H1 (cell line): ENCODE measurements at regions not wholly inside any gene's neighbourhood (a gene's known extent, or its start where the extent isn't known, plus 50 kb on each side); places are given as distances from the start of the nearest gene placed in this dataset.

Experiments used
- CTCF ChIA-PET: fragments of 300-600 bp; sonication (Branson Sonifier 250); formaldehyde crosslinking; loops from one replicate; lab custom pipeline; 2021; ENCODE audit not compliant: partially characterized antibody; lab: Charles Lee
- POLR2A ChIA-PET: fragments of 300-600 bp; sonication (Branson Sonifier 250); formaldehyde crosslinking; loops from one replicate; lab custom pipeline; 2021; ENCODE audit warnings: inconsistent platforms; ENCODE audit not compliant: partially characterized antibody; lab: Charles Lee
- DNase-seq, 2 experiments: peaks; one replicate each; pipeline versions ENCODE4 v3.0.0 to v3.0.0-alpha.2; 2010 to 2022; ENCODE audit warnings: low spot score in 2 of 2, low read depth in 1 of 2, mixed read lengths in 1 of 2
- FAIRE-seq: peaks from 2 replicates; lab custom pipeline; 2011; peaks lifted over from hg19 to GRCh38; lab: Jason Lieb, UNC
- H2AFZ ChIP-seq: 2 replicates; pipeline ENCODE4 v1.8.1; 2012; ENCODE audit warnings: low read length, inconsistent platforms
- H2AK5ac ChIP-seq: 2 replicates; pipeline ENCODE4 v1.6.1; 2013; ENCODE audit warnings: low read depth, low read length
- H2BK120ac ChIP-seq: replicated peaks from 2 replicates; pipeline ENCODE3; 2013; ENCODE audit warnings: low read depth, low read length, inconsistent platforms
- H2BK12ac ChIP-seq: 2 replicates; pipeline ENCODE4 v1.6.1; 2013; ENCODE audit warnings: low read depth, low read length
- H2BK15ac ChIP-seq: 2 replicates; pipeline ENCODE4 v1.6.1; 2013; ENCODE audit warnings: low read length
- H2BK20ac ChIP-seq: 2 replicates; pipeline ENCODE4 v1.6.1; 2013; ENCODE audit warnings: low read length
- H2BK5ac ChIP-seq: 2 replicates; pipeline ENCODE4 v1.6.1; 2013; ENCODE audit warnings: low read depth, low read length
- H3K14ac ChIP-seq: 2 replicates; pipeline ENCODE4 v1.6.1; 2013; ENCODE audit warnings: inconsistent platforms; ENCODE audit not compliant: insufficient read length
- H3K18ac ChIP-seq: 2 replicates; pipeline ENCODE4 v1.6.1; 2013; ENCODE audit warnings: low read length; ENCODE audit errors: extremely low read depth
- H3K23ac ChIP-seq: 2 replicates; pipeline ENCODE4 v1.6.1; 2013; ENCODE audit warnings: inconsistent platforms; ENCODE audit not compliant: insufficient read length
- H3K23me2 ChIP-seq: 2 replicates; pipeline ENCODE4 v1.6.1; 2013; ENCODE audit warnings: low read depth, low read length
- H3K27ac ChIP-seq: 2 replicates; pipeline ENCODE4 v1.6.1; 2011; ENCODE audit warnings: low read depth, low read length, inconsistent platforms
- H3K27me3 ChIP-seq, 4 experiments: replicated peaks in 1 of 4; 1 replicate in 1 of 4; 2 replicates in 3 of 4; pipeline versions ENCODE4 v1.6.1 to v1.8.1; 2011 to 2013; ENCODE audit warnings: low read length in 3 of 4, mild to moderate bottlenecking in 3 of 4, inconsistent platforms in 2 of 4, mixed read lengths in 2 of 4, moderate library complexity in 1 of 4; ENCODE audit not compliant: control insufficient read depth in 3 of 4, insufficient read depth in 3 of 4; ENCODE audit errors: extremely low read depth in 1 of 4
- H3K36me3 ChIP-seq, 4 experiments: 2 replicates each; pipeline versions ENCODE4 v1.6.1 to v1.8.1; 2011 to 2013; ENCODE audit warnings: mild to moderate bottlenecking in 4 of 4, low read length in 3 of 4, moderate library complexity in 2 of 4, control low read depth in 1 of 4, inconsistent platforms in 1 of 4; ENCODE audit not compliant: insufficient read depth in 4 of 4, control insufficient read depth in 2 of 4
- H3K4ac ChIP-seq: replicated peaks from 2 replicates; pipeline ENCODE3; 2013; ENCODE audit warnings: low read length, low read depth, mixed read lengths, inconsistent platforms; ENCODE audit not compliant: insufficient read length
- H3K4me1 ChIP-seq, 4 experiments: replicated peaks in 1 of 4; 1 replicate in 1 of 4; 2 replicates in 3 of 4; pipeline versions ENCODE4 v1.6.1 to v1.8.1; 2011 to 2013; ENCODE audit warnings: low read length in 3 of 4, inconsistent platforms in 2 of 4, mixed read lengths in 1 of 4; ENCODE audit not compliant: insufficient read depth in 4 of 4, control insufficient read depth in 3 of 4
- H3K4me2 ChIP-seq, 2 experiments: 2 replicates each; pipeline versions ENCODE4 v1.6.1 to v1.8.1; 2011 to 2013; ENCODE audit warnings: low read depth in 2 of 2, low read length in 2 of 2, control low read depth in 1 of 2, inconsistent platforms in 1 of 2, mild to moderate bottlenecking in 1 of 2; ENCODE audit not compliant: insufficient read depth in 1 of 2
- H3K4me3 ChIP-seq, 4 experiments: fragments of 200-600, 300-600 bp in 1 of 4; sonication (generic), shearing (Covaris generic), sonication (Bioruptor Twin) in 1 of 4; 2 replicates each; pipeline versions ENCODE4 v1.5.1 to v1.8.1; 2011 to 2016; ENCODE audit warnings: low read length in 4 of 4, low read depth in 3 of 4, control low read depth in 2 of 4, inconsistent platforms in 2 of 4, mild to moderate bottlenecking in 2 of 4, mixed read lengths in 1 of 4, moderate library complexity in 1 of 4; ENCODE audit not compliant: insufficient read depth in 2 of 4; ENCODE audit errors: extremely low read depth in 1 of 4
- H3K56ac ChIP-seq: replicated peaks from 2 replicates; pipeline ENCODE3; 2013; ENCODE audit warnings: low read depth, mild to moderate bottlenecking, mixed read lengths, low read length, inconsistent platforms; ENCODE audit not compliant: insufficient read length
- H3K79me1 ChIP-seq: 2 replicates; pipeline ENCODE4 v1.6.1; 2013; ENCODE audit warnings: low read depth, low read length, control low read depth
- H3K79me2 ChIP-seq, 2 experiments: 2 replicates each; pipeline versions ENCODE4 v1.6.1 to v1.8.1; 2012 to 2013; ENCODE audit warnings: low read length in 2 of 2, mild to moderate bottlenecking in 2 of 2, inconsistent platforms in 1 of 2; ENCODE audit not compliant: insufficient read depth in 2 of 2, control insufficient read depth in 1 of 2
- H3K9ac ChIP-seq, 4 experiments: replicated peaks in 1 of 4; 1 replicate in 1 of 4; 2 replicates in 3 of 4; pipeline versions ENCODE4 v1.6.1 to v1.8.1; 2011 to 2013; ENCODE audit warnings: low read depth in 3 of 4, low read length in 3 of 4, control low read depth in 2 of 4, mild to moderate bottlenecking in 2 of 4, moderate library complexity in 2 of 4, inconsistent platforms in 1 of 4; ENCODE audit errors: extremely low read depth in 1 of 4
- H3K9me3 ChIP-seq, 2 experiments: 2 replicates each; pipeline versions ENCODE4 v1.6.1 to v1.8.1; 2012 to 2013; ENCODE audit warnings: mild to moderate bottlenecking in 2 of 2, moderate library complexity in 2 of 2, control low read depth in 1 of 2, inconsistent platforms in 1 of 2, low read depth in 1 of 2, low read length in 1 of 2, mixed read lengths in 1 of 2; ENCODE audit not compliant: insufficient read depth in 2 of 2
- H4K20me1 ChIP-seq, 2 experiments: replicated peaks in 1 of 2; 2 replicates each; pipeline versions ENCODE3 to v1.8.1; 2011 to 2013; ENCODE audit warnings: inconsistent platforms in 2 of 2, low read length in 2 of 2, mild to moderate bottlenecking in 1 of 2; ENCODE audit not compliant: insufficient read depth in 2 of 2, control insufficient read depth in 1 of 2
- H4K5ac ChIP-seq: 2 replicates; pipeline ENCODE4 v1.6.1; 2013; ENCODE audit warnings: low read length, low read depth, mixed read lengths, inconsistent platforms; ENCODE audit not compliant: insufficient read length
- H4K8ac ChIP-seq: 2 replicates; pipeline ENCODE4 v1.8.0; 2013; ENCODE audit warnings: mild to moderate bottlenecking, moderate library complexity, low read length, inconsistent platforms; ENCODE audit not compliant: insufficient read depth; ENCODE audit errors: extremely low read depth
- H4K91ac ChIP-seq: replicated peaks from 2 replicates; pipeline ENCODE3; 2013; ENCODE audit warnings: low read length, mixed read lengths, inconsistent platforms; ENCODE audit not compliant: insufficient read length
- CEBPB ChIP-seq: IDR thresholded peaks from 2 replicates; pipeline ENCODE4 v1.6.1; 2012; ENCODE audit warnings: low read depth, low read length
- SIN3A ChIP-seq, 2 experiments: IDR thresholded peaks in 1 of 2; conservative IDR thresholded peaks in 1 of 2; 2 replicates each; pipeline ENCODE4 v1.6.1; 2011 to 2012; ENCODE audit warnings: low read length in 2 of 2, improper control_type of control experiment in 1 of 2, low read depth in 1 of 2, mild to moderate bottlenecking in 1 of 2
- SP2 ChIP-seq: IDR thresholded peaks from 2 replicates; pipeline ENCODE4 v1.6.1; 2012; ENCODE audit warnings: mild to moderate bottlenecking, low read length, inconsistent platforms

DNA sequence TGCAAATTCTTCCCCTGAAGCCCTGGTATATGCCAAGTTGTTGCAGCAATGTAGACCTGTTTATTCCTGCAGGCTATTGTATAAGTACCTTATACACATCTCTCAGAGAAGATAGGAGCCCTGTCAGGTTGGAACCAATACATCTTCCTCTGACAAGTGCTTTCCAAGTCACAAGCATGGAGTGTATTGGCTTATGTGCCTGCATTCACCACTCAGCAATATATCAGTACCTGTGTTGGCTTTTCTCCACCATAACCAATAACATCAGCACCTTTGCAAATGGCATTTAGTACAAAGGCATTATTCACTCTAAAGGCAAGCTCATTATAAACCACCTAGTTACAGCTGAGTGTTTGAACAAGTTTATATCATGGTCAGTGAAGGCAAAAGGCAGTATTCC is 611.7 kb upstream of the CNTN5 start:
- Histone ChIP-seq H4K5ac (no peak overlapping the region), H2BK20ac (no peak overlapping the region), H3K14ac (no peak overlapping the region), H4K8ac (no peak overlapping the region), H3K4me2 (no peak overlapping the region), H2AFZ (no peak overlapping the region), H2AK5ac (no peak overlapping the region), H3K36me3 (no peaks in the 10 kb centered on the region)
- DNase-seq = no peak
- TF ChIP-seq SIN3A (conservative IDR thresholded peaks at IDR 0.05 in 1 of 2, IDR thresholded peaks at IDR 0.05 in 1 of 2; ENCODE audit: low read depth in 1 of 2, low read length in 2 of 2) = no peak
- TF ChIP-seq SP2 = no peak
- TF ChIP-seq CEBPB = no peak
- TF ChIP-seq, all 59 proteins: peak for 0
- FAIRE-seq = no peak
- Histone ChIP-seq H3K4me3 (no peak overlapping the region), H3K79me2 (no peaks in the 10 kb centered on the region), H3K18ac (no peak overlapping the region), H3K9me3 (no peaks in the 10 kb centered on the region), H3K27ac (no peak overlapping the region), H3K4ac (no peak overlapping the region), H4K91ac (no peak overlapping the region), H3K4me1 (no peaks in the 10 kb centered on the region), H2BK5ac (no peak overlapping the region), H2BK15ac (no peak overlapping the region), H3K79me1 (no peaks in the 10 kb centered on the region), H3K23me2 (no peaks in the 10 kb centered on the region), H3K56ac (no peak overlapping the region), H3K27me3 (no peaks in the 10 kb centered on the region), H2BK120ac (no peak overlapping the region), H2BK12ac (no peak overlapping the region), H3K23ac (no peak overlapping the region), H3K9ac (no peak overlapping the region), H4K20me1 (no peaks in the 10 kb centered on the region)
- ChIA-PET POLR2A (no interaction called here), CTCF (no interaction called here)
